NCI-H2107 (cell line): ENCODE measurements at regions not wholly inside any gene's neighbourhood (a gene's known extent, or its start where the extent isn't known, plus 50 kb on each side); places are given as distances from the start of the nearest gene placed in this dataset.
A peak's percentile ranks its signal among the peaks of the same experiment; 100 is the strongest.

Experiments
- DNase-seq: peaks from one replicate; lab custom pipeline; 2025; lab: John Stamatoyannopoulos, UW

- DNase-seq = no peak
Observed at GRCh38 chr18:55120896-55121295, 161.6 kb upstream of the CCDC68 start.

GRCh38 chr18:55119434-55119833 is 160.2 kb upstream of the CCDC68 start:
- no peak for DNase-seq

DNA sequence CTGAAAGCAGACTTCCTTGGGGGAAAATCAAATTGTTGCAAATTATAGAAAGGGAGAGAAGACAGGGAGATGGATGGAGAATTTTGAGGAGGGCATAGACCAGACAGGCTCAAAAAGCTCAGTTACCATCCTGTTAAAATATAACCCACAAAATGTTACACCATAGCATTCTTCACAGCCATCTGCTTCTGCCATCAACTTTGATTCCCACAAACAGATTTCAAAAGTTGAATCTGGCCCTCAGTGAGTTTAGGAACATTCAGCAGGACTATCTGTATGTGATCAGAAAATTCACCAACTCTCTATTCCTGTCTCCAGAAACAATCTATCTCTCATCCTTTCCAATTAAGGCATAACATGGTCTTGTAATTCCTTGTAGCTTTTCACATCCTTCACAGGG is 159.8 kb upstream of the CCDC68 start:
- DNase-seq = no peak

DNA sequence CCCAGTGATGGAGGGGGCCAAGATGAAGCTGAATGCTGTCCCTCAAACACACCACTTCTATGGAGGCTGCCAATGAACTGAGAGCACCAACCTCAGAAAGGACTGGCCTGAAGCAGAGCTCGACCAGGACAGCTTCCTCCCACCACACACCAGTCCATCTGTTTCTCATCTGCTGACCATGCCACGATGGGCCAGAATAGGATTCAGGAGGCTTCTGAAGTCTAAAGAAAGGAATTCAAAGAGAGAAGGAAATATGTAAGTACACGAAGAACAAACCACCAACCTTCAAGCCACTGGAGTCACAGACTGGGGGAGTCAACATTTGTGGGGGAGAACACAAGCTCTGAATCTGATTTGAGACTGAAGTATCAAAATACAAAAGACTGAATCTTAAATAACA is 157.6 kb upstream of the CCDC68 start:
- DNase-seq = no peak

DNA sequence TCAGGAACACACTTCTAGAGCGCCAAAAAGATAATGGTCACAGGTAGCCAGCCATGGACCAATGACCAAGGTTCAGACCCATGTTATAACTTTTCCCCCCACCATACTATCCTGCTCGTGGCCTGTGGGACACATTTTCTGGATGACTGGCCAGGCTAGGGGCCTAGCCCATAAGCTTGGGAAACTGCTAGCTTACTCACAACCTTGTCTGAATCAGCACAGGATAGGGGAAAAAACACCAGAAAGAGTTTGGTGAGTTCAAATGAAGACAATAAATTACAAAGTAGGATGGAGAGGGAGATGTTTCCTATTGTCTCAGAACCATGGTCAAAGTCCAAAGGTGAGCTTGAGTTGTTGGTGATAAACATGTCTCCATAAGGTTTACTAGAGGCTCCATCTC is 156.3 kb upstream of the CCDC68 start:
- DNase-seq = no peak

DNA sequence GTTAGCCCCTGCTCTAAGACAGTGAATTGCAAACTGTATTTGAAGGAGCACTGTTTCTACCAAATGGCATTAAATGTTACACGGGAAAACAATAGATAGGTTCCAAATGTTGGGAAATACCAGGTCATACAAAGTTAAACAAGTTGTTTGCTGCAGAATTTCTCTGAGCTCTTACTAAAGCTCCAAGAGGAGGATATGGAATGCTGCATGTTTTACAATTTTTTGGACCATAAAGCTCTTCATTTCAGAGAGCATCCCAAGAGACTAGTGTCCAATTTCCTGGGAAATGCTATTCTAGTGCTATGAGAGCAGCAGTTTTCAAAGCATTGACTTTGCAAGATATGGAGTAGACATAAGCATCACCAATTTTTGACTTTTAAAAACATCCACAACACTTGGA is 155.6 kb upstream of the CCDC68 start:
- no peak for DNase-seq

DNA sequence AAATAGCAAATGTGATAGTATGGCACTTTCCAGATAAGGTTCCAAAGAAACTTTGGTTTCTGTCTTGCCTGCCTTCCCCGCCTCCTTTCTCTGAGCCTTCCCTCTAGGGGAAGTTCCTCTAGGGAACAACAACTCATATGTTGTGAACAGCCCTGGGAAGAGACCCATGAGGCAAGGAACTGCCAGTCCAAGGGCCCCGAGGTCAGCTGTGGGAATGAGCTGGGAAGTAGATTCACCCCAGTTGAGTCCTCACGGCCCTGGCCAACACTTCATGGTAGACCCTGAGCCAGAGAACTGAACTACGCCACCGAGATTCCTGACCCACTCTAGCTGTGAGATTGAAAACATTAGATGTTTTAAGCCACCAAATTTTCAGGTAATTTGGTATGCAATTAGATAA is 154.5 kb upstream of the CCDC68 start:
- DNase-seq = no peak

- DNase-seq = no peak
Observed at GRCh38 chr18:55111271-55111670, 152.0 kb upstream of the CCDC68 start.

GRCh38 chr18:55110436-55110835 is 151.2 kb upstream of the CCDC68 start:
- DNase-seq = no peak

DNA sequence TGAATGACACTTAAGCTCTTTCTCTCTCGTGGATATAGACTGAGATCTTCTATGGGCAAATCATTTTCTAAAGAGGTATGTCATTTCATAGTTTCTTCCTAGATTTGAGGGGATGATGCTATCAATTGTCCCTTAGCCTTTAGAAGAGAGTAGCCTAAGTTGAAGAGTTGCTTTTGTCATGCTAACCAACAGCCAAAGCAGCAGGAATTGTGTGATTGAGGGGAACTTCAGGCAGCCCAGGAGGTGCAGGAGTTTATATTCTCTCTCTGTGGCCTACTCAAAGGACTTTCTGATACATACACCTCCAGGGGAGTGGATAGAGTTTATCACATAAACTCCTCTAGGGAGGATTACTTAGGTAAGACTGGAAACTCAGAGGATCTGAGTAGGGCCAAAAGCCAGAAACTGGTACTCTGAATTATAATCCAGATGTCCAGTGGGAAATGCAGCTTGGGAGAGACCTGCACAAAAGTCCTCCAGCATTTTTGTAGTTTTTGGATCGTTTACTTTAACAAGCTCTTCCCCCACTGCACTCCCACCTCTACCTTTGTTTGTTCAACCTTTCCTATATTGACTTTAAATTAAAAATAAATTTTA is 150.7 kb upstream of the CCDC68 start:
- no peak for DNase-seq

GRCh38 chr18:55106906-55107305 is 147.6 kb upstream of the CCDC68 start:
- no peak for DNase-seq

DNA sequence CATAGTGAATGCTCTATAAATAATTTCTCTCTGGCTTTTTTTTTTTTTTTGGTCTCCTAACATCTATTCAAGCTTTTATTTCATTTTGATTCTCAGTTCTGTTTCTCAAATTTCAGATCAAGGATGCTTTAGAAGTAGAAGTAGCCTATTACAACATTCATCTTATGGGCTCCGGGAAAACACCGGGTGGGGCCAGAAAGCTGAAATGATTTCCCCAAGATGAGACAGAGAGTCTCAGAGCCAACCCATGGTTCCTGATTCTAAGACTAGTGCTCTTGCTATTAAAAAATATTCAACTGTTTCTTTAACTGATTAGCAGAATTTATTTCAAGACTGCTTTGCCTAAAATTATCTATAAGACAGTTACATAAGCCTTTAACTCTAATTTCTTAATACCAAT is 147.2 kb upstream of the CCDC68 start:
- no peak for DNase-seq

DNA sequence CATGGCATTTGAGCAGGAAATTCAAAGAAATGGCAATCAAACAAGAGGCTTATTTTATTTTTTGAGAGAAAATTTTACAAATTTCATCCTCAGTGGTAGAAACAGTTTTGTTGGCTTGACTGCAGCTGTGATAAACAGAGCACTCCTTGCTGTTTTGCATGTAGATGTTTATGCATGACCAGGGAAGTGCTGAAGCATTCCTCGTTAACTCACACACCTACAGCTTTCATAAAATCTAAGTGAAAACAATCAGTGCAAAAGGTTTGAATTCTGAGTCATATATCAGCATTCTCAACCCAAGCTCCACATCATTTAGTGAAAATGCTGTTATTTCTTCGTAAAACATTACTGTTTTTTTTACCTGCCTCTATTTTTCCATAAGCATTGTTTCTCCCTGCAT is 146.6 kb upstream of the CCDC68 start:
- DNase-seq = no peak

DNA sequence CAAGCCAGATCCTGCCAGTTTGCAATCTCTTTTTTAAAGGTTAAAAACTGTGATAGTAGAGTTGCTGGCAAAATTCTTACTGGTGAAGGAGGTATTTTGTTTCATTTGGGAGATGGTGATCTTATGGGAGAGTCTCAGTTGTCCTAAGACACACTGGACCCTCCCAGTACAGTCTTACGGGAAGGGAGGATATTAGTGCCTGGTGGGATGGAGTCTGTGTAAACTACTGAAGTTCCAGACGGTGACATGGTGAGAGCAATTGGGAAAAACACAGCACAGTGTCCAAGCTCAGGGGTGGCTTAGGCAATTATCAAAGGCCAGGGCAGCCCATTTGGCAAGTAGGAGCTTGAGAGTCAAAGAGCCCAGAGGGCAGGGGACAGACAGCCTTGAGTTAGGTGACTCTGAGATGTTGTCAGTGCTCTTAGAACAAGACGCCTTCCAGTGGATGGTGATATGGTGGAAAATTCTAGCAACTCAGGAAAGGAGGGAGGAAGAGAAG is 143.7 kb upstream of the CCDC68 start:
- no peak for DNase-seq

DNA sequence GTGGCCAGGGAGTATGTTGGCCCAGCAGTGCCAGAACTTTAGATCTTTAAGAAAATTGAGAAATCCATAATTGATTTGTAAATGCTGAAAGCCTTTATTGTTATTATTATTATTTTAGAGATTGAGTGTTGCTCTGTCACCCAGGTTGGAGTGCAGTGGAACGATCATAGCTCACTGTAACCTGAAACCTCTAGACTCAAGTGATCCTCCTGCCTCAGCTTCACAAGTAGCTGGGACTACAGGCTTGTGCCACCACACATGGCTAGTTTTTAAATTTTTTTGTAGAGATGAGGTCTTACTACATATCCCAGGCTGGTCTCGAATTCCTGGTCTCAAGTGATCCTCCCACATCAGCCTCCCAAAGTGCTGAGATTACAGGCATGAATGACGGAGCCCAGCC is 143.2 kb upstream of the CCDC68 start:
- peak; percentile 15 for DNase-seq

DNA sequence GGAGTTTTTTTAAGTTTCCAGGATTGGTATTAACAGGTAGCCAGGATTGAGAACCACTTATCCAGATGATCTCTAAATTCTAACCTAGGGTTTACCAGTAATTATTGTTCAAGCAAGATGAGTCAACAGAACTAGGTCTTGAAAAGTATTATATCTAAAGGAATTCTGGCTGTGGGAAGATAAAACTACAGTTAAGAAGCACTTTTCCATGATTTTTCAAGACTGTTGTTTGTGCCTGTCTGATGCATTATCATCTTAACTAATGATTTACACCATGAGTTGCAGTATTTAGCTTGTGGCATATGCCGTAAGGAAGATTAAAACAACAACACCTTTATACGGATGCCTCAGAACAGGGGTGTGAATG is 142.2 kb upstream of the CCDC68 start:
- no peak for DNase-seq

DNA sequence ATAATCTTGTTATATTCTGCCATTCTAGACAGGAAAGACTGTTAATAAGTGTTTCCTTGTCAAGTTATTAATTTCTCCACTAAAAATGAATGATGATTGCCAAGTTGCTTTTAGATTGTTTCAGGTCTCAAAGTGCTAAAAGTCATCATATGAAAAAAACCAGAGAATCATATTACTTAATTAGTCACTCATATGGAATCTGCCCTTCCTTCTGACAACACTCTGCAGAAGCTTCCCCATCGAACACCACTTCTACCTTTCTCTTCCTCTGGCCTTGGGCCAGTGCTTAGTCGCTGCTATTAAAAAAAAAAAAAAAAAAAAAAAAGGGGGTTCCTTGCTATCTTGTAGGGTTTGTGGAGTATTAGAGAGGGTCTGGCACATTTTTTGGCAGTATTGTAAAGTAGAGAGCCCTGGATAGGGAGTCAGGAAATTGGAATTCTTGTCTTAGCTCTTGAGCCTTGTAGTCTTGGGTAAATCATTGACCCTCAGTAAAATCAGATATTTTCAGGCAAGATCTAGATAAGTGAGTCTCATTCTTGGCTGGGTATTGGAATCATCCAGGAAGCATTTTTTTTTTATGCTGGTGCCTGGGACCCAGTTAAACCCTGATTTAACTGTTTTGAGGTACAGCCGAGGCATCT is 141.7 kb upstream of the CCDC68 start:
- no peak for DNase-seq

DNA sequence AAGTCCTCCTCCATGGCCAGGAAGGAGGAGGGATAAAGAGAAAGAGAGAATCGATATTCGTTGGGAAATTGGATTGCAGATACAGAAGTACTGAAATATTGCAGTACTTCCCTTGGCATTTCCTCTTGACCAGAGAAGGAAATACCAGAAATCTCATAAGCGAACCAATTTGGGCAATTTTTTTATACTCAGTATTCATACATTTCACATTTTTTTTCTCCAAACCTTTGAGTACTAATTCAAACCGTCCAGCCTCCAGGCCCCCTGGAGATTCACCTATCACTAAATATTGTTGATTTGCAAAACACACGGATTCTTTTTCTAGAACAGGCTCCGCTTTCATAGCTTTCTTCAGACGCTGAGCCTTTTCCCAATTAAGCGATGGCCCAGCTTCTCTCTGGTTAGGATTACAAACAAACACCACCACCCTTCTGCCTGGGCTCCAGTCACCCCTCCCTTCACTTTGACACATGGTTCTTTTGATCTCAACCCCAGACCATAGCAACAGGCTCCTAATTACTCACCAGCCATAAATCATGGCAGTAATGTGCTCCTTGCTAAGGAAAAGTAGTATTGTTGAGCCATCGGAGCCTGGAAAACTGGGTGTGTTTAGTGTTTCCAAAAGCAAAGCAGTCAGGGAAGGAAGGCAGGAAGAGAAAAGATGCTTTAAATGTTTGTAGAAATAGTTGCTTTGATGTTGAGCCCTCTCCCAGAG is 138.4 kb upstream of the CCDC68 start:
- no peak for DNase-seq

GRCh38 chr18:55096263-55096951 is 137.1 kb upstream of the CCDC68 start:
- DNase-seq = no peak

DNA sequence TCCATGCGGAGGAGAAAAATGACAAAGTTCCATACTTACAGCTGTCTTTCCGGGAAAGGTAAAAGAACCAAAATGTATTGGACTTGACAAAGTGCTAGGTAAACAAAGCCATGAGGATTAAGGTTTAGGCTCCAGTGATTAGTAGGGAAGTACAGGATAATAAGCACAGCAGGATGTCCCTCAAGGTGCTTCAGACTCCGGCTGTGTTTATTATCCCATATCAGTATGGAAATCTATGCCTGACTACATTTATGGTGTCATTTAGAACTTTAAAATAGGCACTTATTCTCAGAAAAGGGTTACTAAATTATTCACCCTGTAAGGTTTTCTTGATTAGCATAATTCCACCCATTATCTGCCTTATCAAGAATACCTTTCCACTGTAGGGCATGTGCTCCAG is 136.3 kb upstream of the CCDC68 start:
- no peak for DNase-seq

GRCh38 chr18:55093808-55094207 is 134.5 kb upstream of the CCDC68 start:
- DNase-seq = no peak

GRCh38 chr18:55093295-55093694 is 134.0 kb upstream of the CCDC68 start:
- no peak for DNase-seq

DNA sequence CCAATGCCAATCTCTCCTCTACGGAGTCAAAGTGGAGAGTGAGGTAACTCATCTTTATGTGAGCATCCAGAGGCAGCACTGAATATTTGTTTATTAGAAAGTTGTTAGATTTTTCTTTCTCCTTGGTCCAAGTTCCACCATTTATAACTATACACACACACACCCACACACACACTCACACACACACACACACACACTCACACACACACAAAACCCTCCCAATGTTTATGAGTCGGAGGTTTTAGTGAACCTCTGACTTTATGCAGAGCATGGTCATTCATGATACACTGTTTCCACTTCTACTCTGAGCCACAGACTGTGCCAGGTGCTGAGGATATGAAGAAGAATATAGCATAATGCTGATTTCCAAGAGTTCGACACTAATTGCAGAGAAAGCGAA is 132.9 kb upstream of the CCDC68 start:
- DNase-seq = no peak
